ENCODE measurements at regions not wholly inside any gene's neighbourhood (a gene's known extent, or its start where the extent isn't known, plus 50 kb on each side); places are given as distances from the start of the nearest gene placed in this dataset.

- TF ChIP-seq MTA3 (IDR thresholded peaks at IDR 0.05; ENCODE audit: borderline replicate concordance, low read length): no peak
- TF ChIP-seq BRCA1 (IDR thresholded peaks at IDR 0.05; ENCODE audit: low read depth, low read length): no peak
- no peak for TF ChIP-seq PBX3 (IDR thresholded peaks at IDR 0.05; ENCODE audit: insufficient replicate concordance, low read depth, low read length)
- no peak for TF ChIP-seq CREM (IDR thresholded peaks at IDR 0.05; ENCODE audit: low read depth)
- TF ChIP-seq TAF1 (IDR thresholded peaks at IDR 0.05; ENCODE audit: borderline replicate concordance, low read depth, low read length): no peak
Measured at GRCh38 chr13:40329781-40330485, 336.5 kb downstream of the FOXO1 start.
